ENCODE measurements at regions not wholly inside any gene's neighbourhood (a gene's known extent, or its start where the extent isn't known, plus 50 kb on each side); places are given as distances from the start of the nearest gene placed in this dataset.

- Histone ChIP-seq H3K4me3 (ENCODE audit: low read length) (no peak overlapping the region), H3K27ac (ENCODE audit: low read length) (no peak overlapping the region), H3K9me3 (ENCODE audit: control insufficient read depth, insufficient read depth, low read length) (peaks cover 7% of the 10 kb centered on the region), H3K4me1 (ENCODE audit: control insufficient read depth, insufficient read depth, low read length) (no peaks in the 10 kb centered on the region), H3K36me3 (ENCODE audit: control insufficient read depth, insufficient read depth, low read length) (no peaks in the 10 kb centered on the region), H3K27me3 (ENCODE audit: control insufficient read depth, insufficient read depth, low read length) (no peaks in the 10 kb centered on the region)
- H3K27me3 Mint-ChIP-seq (ENCODE audit: low read depth in 2 of 2), result peaks cover 0 to 3% of the 10 kb centered on the region in 2 donors
- H3K9me3 Mint-ChIP-seq, result peaks cover 0 to 4% of the 10 kb centered on the region in 2 donors
- H3K4me3 Mint-ChIP-seq, result no peak overlapping the region
- 98% methylated on average over 14 of the region's 14 CpGs for WGBS (ENCODE audit: insufficient coverage)
- H3K36me3 Mint-ChIP-seq, result peaks cover 11% of the 10 kb centered on the region
- intact Hi-C loops (cut with micrococcal nuclease), result no loop called here
- DNase-seq (no peak), ATAC-seq (no peak)
- H3K4me1 Mint-ChIP-seq, result peaks cover 17 to 19% of the 10 kb centered on the region in 2 donors
- H3K27ac Mint-ChIP-seq, result no peak overlapping the region
- no peak for TF ChIP-seq CTCF (IDR thresholded peaks at IDR 0.05)
Measured at GRCh38 chr14:62087191-62087590, 325.0 kb downstream of the SNAPC1 start.

- no peak overlapping the region for H3K4me3 Mint-ChIP-seq
- H3K27me3 Mint-ChIP-seq (ENCODE audit: low read depth in 2 of 2), result peaks cover 0 to 5% of the 10 kb centered on the region in 2 donors
- 88% methylated on average over 1 of the region's 1 CpG for WGBS (ENCODE audit: insufficient coverage)
- no peak for TF ChIP-seq CTCF (IDR thresholded peaks at IDR 0.05)
- DNase-seq (no peak), ATAC-seq (no peak)
- Histone ChIP-seq H3K9me3 (ENCODE audit: control insufficient read depth, insufficient read depth, low read length) (no peaks in the 10 kb centered on the region), H3K27ac (ENCODE audit: low read length) (no peak overlapping the region), H3K36me3 (ENCODE audit: control insufficient read depth, insufficient read depth, low read length) (no peaks in the 10 kb centered on the region), H3K4me3 (ENCODE audit: low read length) (no peak overlapping the region), H3K4me1 (ENCODE audit: control insufficient read depth, insufficient read depth, low read length) (peaks cover 4% of the 10 kb centered on the region), H3K27me3 (ENCODE audit: control insufficient read depth, insufficient read depth, low read length) (no peaks in the 10 kb centered on the region)
- peaks cover 15 to 16% of the 10 kb centered on the region in 2 donors for H3K4me1 Mint-ChIP-seq
- H3K36me3 Mint-ChIP-seq, result peaks cover 11% of the 10 kb centered on the region
- H3K9me3 Mint-ChIP-seq, result no peaks in the 10 kb centered on the region
- H3K27ac Mint-ChIP-seq, result no peak overlapping the region
- intact Hi-C loops (cut with micrococcal nuclease), result no loop called here
Measured at GRCh38 chr14:62093736-62094135, 331.5 kb downstream of the SNAPC1 start.

- Mint-ChIP-seq H3K27me3 (ENCODE audit: low read depth in 2 of 2) (peaks cover 0 to 3% of the 10 kb centered on the region in 2 donors), H3K27ac (peak overlapping the region; percentile 81 to 92), H3K4me1 (peaks cover 24 to 25% of the 10 kb centered on the region in 2 donors), H3K4me3 (no peak overlapping the region), H3K9me3 (no peaks in the 10 kb centered on the region), H3K36me3 (no peaks in the 10 kb centered on the region)
- Histone ChIP-seq H3K4me1 (ENCODE audit: control insufficient read depth, insufficient read depth, low read length) (peaks cover 4% of the 10 kb centered on the region), H3K27ac (ENCODE audit: low read length) (peak overlapping the region; percentile 44), H3K36me3 (ENCODE audit: control insufficient read depth, insufficient read depth, low read length) (no peaks in the 10 kb centered on the region), H3K4me3 (ENCODE audit: low read length) (no peak overlapping the region), H3K27me3 (ENCODE audit: control insufficient read depth, insufficient read depth, low read length) (no peaks in the 10 kb centered on the region), H3K9me3 (ENCODE audit: control insufficient read depth, insufficient read depth, low read length) (no peaks in the 10 kb centered on the region)
- DNase-seq (no peak), ATAC-seq (no peak)
- WGBS (ENCODE audit: insufficient coverage), result 67% methylated on average over 1 of the region's 2 CpGs
- no peak for TF ChIP-seq CTCF (IDR thresholded peaks at IDR 0.05)
- intact Hi-C loops (cut with micrococcal nuclease), result no loop called here
Measured at GRCh38 chr14:62097072-62097471, 334.9 kb downstream of the SNAPC1 start.

GRCh38 chr14:62097824-62098223 lies 335.6 kb downstream of the SNAPC1 start:
- Mint-ChIP-seq H3K27ac (peak overlapping the region; percentile 81 to 92), H3K27me3 (ENCODE audit: low read depth in 2 of 2) (no peaks in the 10 kb centered on the region), H3K4me3 (peak overlapping the region; percentile 87), H3K36me3 (no peaks in the 10 kb centered on the region), H3K9me3 (no peaks in the 10 kb centered on the region), H3K4me1 (peaks cover 24 to 25% of the 10 kb centered on the region in 2 donors)
- DNase-seq (peak in 1 of 2 donors; percentile 23), ATAC-seq (peak; percentile 76 to 88 (median 76))
- H3K4me1 ChIP-seq (ENCODE audit: control insufficient read depth, insufficient read depth, low read length), result peaks cover 4% of the 10 kb centered on the region
- H3K27me3 ChIP-seq (ENCODE audit: control insufficient read depth, insufficient read depth, low read length), result no peaks in the 10 kb centered on the region
- no peak overlapping the region for H3K4me3 ChIP-seq (ENCODE audit: low read length)
- no peak for TF ChIP-seq CTCF (IDR thresholded peaks at IDR 0.05)
- no peaks in the 10 kb centered on the region for H3K36me3 ChIP-seq (ENCODE audit: control insufficient read depth, insufficient read depth, low read length)
- H3K9me3 ChIP-seq (ENCODE audit: control insufficient read depth, insufficient read depth, low read length), result no peaks in the 10 kb centered on the region
- intact Hi-C loops (cut with micrococcal nuclease), result no loop called here
- peak overlapping the region; percentile 44 for H3K27ac ChIP-seq (ENCODE audit: low read length)
- 51% methylated on average over 2 of the region's 2 CpGs for WGBS (ENCODE audit: insufficient coverage)

Data from natural killer cell (primary cell).